ENCODE measurements at regions not wholly inside any gene's neighbourhood (a gene's known extent, or its start where the extent isn't known, plus 50 kb on each side); places are given as distances from the start of the nearest gene placed in this dataset.

GRCh38 chr3:69563981-69564380 lies 175.3 kb upstream of the MITF start:
- intact Hi-C loops (cut with micrococcal nuclease) (no loop called here), in situ Hi-C loops (cut with MboI) (no loop called here)
- DNase-seq (ENCODE audit: extremely low read depth in 1 of 4, low spot score in 3 of 4) (no peak), ATAC-seq (no peak), FAIRE-seq (no peak)
- BruUV-seq (replicated peaks): no TSS peak
- WGBS (ENCODE audit: insufficient coverage, low coverage, missing lambda C conversion rate): 3% methylated on average over 5 of the region's 5 CpGs
- ChIA-PET POLR2A (no interaction called here), CTCF (ENCODE audit: low intra/inter-chr PET ratio) (no interaction called here)
- Histone ChIP-seq H2AFZ (ENCODE audit: low read depth, low read length) (no peak overlapping the region), H3K4me3 (no peak overlapping the region), H3K9me3 (replicated peaks; ENCODE audit: control insufficient read depth, insufficient read depth, low read depth, low read length) (no peaks in the 10 kb centered on the region), H4K20me1 (replicated peaks; ENCODE audit: control insufficient read depth, insufficient read depth, low read length) (no peaks in the 10 kb centered on the region), H3K4me2 (ENCODE audit: insufficient read depth, low read length) (no peak overlapping the region), H3K4me1 (replicated peaks in 1 of 2; ENCODE audit: control insufficient read depth in 2 of 2, insufficient read depth in 2 of 2, low read length in 2 of 2) (no peaks in the 10 kb centered on the region), H3K36me3 (ENCODE audit: control insufficient read depth, insufficient read depth, low read length) (no peaks in the 10 kb centered on the region), H3K79me2 (ENCODE audit: control insufficient read depth, insufficient read depth, low read length) (no peaks in the 10 kb centered on the region), H3K9me1 (ENCODE audit: control insufficient read depth, insufficient read depth, low read length) (no peaks in the 10 kb centered on the region), H3K27me3 (ENCODE audit: control insufficient read depth in 2 of 2, insufficient read depth in 2 of 2, low read length in 2 of 2) (no peaks in the 10 kb centered on the region), H3K27ac (ENCODE audit: extremely low read depth, low read depth, low read length) (no peak overlapping the region), H3K9ac (ENCODE audit: insufficient read depth in 1 of 2, low read depth in 2 of 2, low read length in 2 of 2) (no peak overlapping the region)
- TF ChIP-seq DIDO1 (tag; IDR thresholded peaks at IDR 0.05; ENCODE audit: low read depth) (no peak), ZNF274 (IDR thresholded peaks at IDR 0.05; ENCODE audit: borderline replicate concordance, low read depth, low read length) (no peak), ZNF445 (CRISPR knock-in tag; IDR thresholded peaks at IDR 0.05; ENCODE audit: low read depth) (no peak), TCF15 (CRISPR knock-in tag; IDR thresholded peaks at IDR 0.05) (no peak), CBFB (CRISPR knock-in tag; IDR thresholded peaks at IDR 0.05) (no peak), HES1 (IDR thresholded peaks at IDR 0.05; ENCODE audit: low read depth) (no peak), KAT2B (IDR thresholded peaks at IDR 0.05; ENCODE audit: low read depth, low read length) (no peak), SMARCA4 (IDR thresholded peaks at IDR 0.05) (no peak), ZNF121 (CRISPR knock-in tag; conservative IDR thresholded peaks at IDR 0.05) (no peak), TFE3 (CRISPR knock-in tag; IDR thresholded peaks at IDR 0.05) (no peak), PCBP1 (IDR thresholded peaks at IDR 0.05; ENCODE audit: low read depth, low read length, poor library complexity, severe bottlenecking) (no peak), ZNF12 (CRISPR knock-in tag; IDR thresholded peaks at IDR 0.05) (no peak), CREM (IDR thresholded peaks at IDR 0.05; ENCODE audit: low read depth) (no peak)
